ENCODE measurements at regions not wholly inside any gene's neighbourhood (a gene's known extent, or its start where the extent isn't known, plus 50 kb on each side); places are given as distances from the start of the nearest gene placed in this dataset.

DNA sequence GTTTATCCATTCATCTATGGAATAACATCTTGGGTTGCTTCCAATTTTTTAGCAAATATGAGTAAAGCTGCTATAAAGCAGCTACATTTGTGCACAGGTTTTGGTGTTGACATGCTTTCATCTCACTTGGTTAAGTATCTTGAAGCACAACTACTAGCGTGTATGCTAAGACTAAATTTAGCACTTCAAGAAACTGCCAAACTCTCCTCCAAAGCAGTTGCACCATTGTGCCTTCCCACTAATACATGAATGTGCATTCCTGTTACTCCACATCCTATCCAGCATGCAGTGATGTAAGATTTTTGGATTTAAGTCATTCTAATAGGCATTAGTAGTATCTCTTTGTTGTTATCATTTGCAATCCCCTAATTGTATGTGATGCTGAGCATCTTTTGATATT, 230.7 kb downstream of the KCNA4 start:
- no peak for TF ChIP-seq CTCF (IDR thresholded peaks at IDR 0.05; ENCODE audit: borderline replicate concordance)
- intact Hi-C loops (cut with micrococcal nuclease) = no loop called here
- Histone ChIP-seq H3K4me3 (no peak overlapping the region), H3K9me3 (replicated peaks) (no peaks in the 10 kb centered on the region), H3K27ac (replicated peaks) (peak overlapping the region; percentile 27), H3K4me1 (peaks cover 18% of the 10 kb centered on the region), H3K27me3 (ENCODE audit: low read depth) (no peaks in the 10 kb centered on the region), H3K36me3 (no peaks in the 10 kb centered on the region)
- no peak for DNase-seq

- no peak for TF ChIP-seq CTCF (IDR thresholded peaks at IDR 0.05; ENCODE audit: borderline replicate concordance)
- DNase-seq = no peak
- H3K27me3 ChIP-seq (ENCODE audit: low read depth) = no peaks in the 10 kb centered on the region
- intact Hi-C loops (cut with micrococcal nuclease) = no loop called here
- H3K9me3 ChIP-seq (replicated peaks) = no peaks in the 10 kb centered on the region
- no peaks in the 10 kb centered on the region for H3K36me3 ChIP-seq
- H3K4me1 ChIP-seq = peaks cover 33% of the 10 kb centered on the region
- H3K27ac ChIP-seq (replicated peaks) = no peak overlapping the region
- H3K4me3 ChIP-seq = no peak overlapping the region
These were observed 233.3 kb downstream of the KCNA4 start for GRCh38 chr11:29783506-29783905.

- Histone ChIP-seq H3K36me3 (no peaks in the 10 kb centered on the region), H3K9me3 (replicated peaks) (no peaks in the 10 kb centered on the region), H3K4me1 (peaks cover 38% of the 10 kb centered on the region), H3K27ac (replicated peaks) (no peak overlapping the region), H3K27me3 (ENCODE audit: low read depth) (no peaks in the 10 kb centered on the region), H3K4me3 (no peak overlapping the region)
- intact Hi-C loops (cut with micrococcal nuclease) = no loop called here
- no peak for TF ChIP-seq CTCF (IDR thresholded peaks at IDR 0.05; ENCODE audit: borderline replicate concordance)
- no peak for DNase-seq
These were observed 234.4 kb downstream of the KCNA4 start for GRCh38 chr11:29782447-29782846.

- Histone ChIP-seq H3K9me3 (replicated peaks) (no peaks in the 10 kb centered on the region), H3K27me3 (ENCODE audit: low read depth) (no peaks in the 10 kb centered on the region), H3K4me1 (peaks cover 35% of the 10 kb centered on the region), H3K27ac (replicated peaks) (peak overlapping the region; percentile 87), H3K4me3 (peak overlapping the region; percentile 51), H3K36me3 (no peaks in the 10 kb centered on the region)
- DNase-seq = peak; percentile 54
- intact Hi-C loops (cut with micrococcal nuclease) = no loop called here
- TF ChIP-seq CTCF (IDR thresholded peaks at IDR 0.05; ENCODE audit: borderline replicate concordance) = no peak
These were observed 235.6 kb downstream of the KCNA4 start for GRCh38 chr11:29781268-29781667.

- peak overlapping the region; percentile 51 for H3K4me3 ChIP-seq
- TF ChIP-seq CTCF (IDR thresholded peaks at IDR 0.05; ENCODE audit: borderline replicate concordance) = no peak
- no peaks in the 10 kb centered on the region for H3K27me3 ChIP-seq (ENCODE audit: low read depth)
- H3K36me3 ChIP-seq = no peaks in the 10 kb centered on the region
- peaks cover 33% of the 10 kb centered on the region for H3K4me1 ChIP-seq
- intact Hi-C loops (cut with micrococcal nuclease) = no loop called here
- peak; percentile 43 for DNase-seq
- peak overlapping the region; percentile 87 for H3K27ac ChIP-seq (replicated peaks)
- no peaks in the 10 kb centered on the region for H3K9me3 ChIP-seq (replicated peaks)
These were observed 236.1 kb downstream of the KCNA4 start for GRCh38 chr11:29780756-29781155.

Measured in left ventricle myocardium inferior (tissue), 1 donor.